Esophagus (tissue), 2 donors: ENCODE measurements at regions not wholly inside any gene's neighbourhood (a gene's known extent, or its start where the extent isn't known, plus 50 kb on each side); places are given as distances from the start of the nearest gene placed in this dataset.

Experiments
- H3K27ac ChIP-seq, 2 donors: one replicate each; pipeline ENCODE4 v1.5.1; 2013; ENCODE audit warnings: low read depth in 2 of 2, mild to moderate bottlenecking in 2 of 2, inconsistent platforms in 1 of 2, low read length in 1 of 2, moderate library complexity in 1 of 2
- H3K27me3 ChIP-seq, 2 donors: one replicate each; pipeline ENCODE4 v1.6.1; 2013; ENCODE audit warnings: low read length in 2 of 2, control low read depth in 1 of 2, mild to moderate bottlenecking in 1 of 2; ENCODE audit not compliant: insufficient read depth in 2 of 2, control insufficient read depth in 1 of 2
- H3K36me3 ChIP-seq, 2 donors: one replicate each; pipeline ENCODE4 v1.6.1; 2013; ENCODE audit warnings: low read length in 1 of 2; ENCODE audit not compliant: control insufficient read depth in 2 of 2, insufficient read depth in 2 of 2
- H3K4me1 ChIP-seq, 2 donors: one replicate each; pipeline ENCODE4 v1.6.1; 2013; ENCODE audit warnings: low read length in 1 of 2; ENCODE audit not compliant: control insufficient read depth in 2 of 2, insufficient read depth in 2 of 2
- H3K4me3 ChIP-seq, 2 donors: one replicate each; pipeline ENCODE4 v1.5.1; 2013; ENCODE audit warnings: low read length in 2 of 2, mild to moderate bottlenecking in 2 of 2, low read depth in 1 of 2, moderate library complexity in 1 of 2
- H3K9me3 ChIP-seq, 2 donors: one replicate each; pipeline ENCODE4 v1.6.1; 2013; ENCODE audit warnings: mild to moderate bottlenecking in 2 of 2, low read depth in 1 of 2, low read length in 1 of 2, moderate library complexity in 1 of 2; ENCODE audit not compliant: control insufficient read depth in 2 of 2, insufficient read depth in 1 of 2
- WGBS, 2 donors: extraction: QIAGEN DNeasy Blood & Tissue Kit; methylation state at CpG; one replicate each; pipeline ENCODE4 v1.1.7; 2013; 5-methylcytosine and 5-hydroxymethylcytosine counted together
- donor health status: healthy with polysubstance abuse.
- donor health status: Bipolar disorder and iron deficiency.

DNA sequence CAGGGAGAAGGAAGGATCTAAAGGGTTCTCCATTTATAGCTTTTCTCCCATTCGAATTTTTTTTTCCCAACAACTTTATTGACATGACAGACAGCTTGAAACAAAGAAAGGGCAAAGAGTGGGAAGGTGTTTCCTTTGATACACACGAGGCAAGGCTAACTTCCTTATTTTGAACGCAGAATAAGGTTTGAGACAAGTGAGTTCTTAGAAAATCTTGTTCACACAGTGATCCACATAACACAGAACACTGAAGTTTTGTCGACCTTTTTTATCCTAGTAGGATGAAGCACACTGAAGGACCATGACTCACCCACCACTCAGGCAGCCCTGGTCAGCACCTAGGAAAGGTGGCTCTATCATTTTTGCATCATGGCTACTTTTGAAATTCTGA is 425.8 kb upstream of the MDFIC2 start:
- H3K4me1 ChIP-seq = no peaks in the 10 kb centered on the region
- 41% methylated on average over 4 of the region's 4 CpGs for WGBS, 2 donors
- H3K36me3 ChIP-seq = no peaks in the 10 kb centered on the region
- no peak overlapping the region for H3K27ac ChIP-seq
- no peaks in the 10 kb centered on the region for H3K9me3 ChIP-seq
- H3K27me3 ChIP-seq = no peaks in the 10 kb centered on the region
- no peak overlapping the region for H3K4me3 ChIP-seq

DNA sequence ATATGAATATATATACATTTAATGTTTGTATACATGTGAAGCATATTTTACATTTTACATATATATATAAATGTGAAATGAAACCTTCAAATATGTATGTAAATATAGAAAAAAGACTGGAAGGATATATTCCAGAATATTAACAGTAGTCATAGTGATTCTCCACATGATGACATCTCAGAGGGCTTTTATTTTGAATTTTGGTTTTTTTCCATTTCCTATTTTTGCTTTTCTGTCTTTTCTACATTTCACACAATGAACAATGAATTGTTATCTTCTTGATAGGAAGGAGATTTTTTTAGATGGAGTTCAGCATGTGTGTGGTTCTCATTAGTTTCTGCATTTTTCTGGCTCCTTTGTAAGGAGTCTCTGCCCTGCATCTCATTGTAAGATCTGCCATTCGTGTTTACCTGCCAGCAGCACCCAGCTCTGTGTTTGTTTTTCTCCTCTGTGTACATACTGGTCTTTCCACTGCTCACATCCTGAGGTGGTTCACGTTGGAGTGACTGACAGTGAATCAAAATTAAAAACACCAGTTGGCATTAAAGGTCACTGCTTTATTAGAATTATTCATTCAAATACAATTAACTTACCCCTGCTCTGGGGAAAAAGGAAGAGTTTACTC is 425.3 kb upstream of the MDFIC2 start:
- Histone ChIP-seq H3K4me1 (no peaks in the 10 kb centered on the region), H3K4me3 (no peak overlapping the region), H3K27ac (no peak overlapping the region), H3K36me3 (no peaks in the 10 kb centered on the region), H3K9me3 (no peaks in the 10 kb centered on the region), H3K27me3 (no peaks in the 10 kb centered on the region)
- 19 to 21% methylated on average over 2 of the region's 2 CpGs for WGBS, 2 donors

DNA sequence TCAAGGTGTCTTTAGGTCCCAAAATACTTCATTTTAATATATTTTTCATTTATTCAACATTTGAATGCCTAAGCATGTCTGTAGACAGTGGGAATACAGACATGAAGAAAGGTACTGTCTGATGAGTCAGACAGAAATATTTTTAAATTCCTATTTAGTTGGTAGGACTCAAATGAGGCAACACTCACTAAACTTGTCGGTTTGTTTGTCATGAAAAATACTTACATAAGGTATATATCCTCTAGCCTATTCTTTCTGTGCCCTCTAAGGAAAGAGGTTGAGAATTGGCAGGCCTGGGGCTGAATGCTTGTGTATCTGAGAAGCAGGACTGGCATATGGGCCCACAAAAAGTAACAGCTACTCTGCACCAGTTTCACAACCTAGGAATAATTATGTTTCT is 423.6 kb upstream of the MDFIC2 start:
- Histone ChIP-seq H3K4me3 (no peak overlapping the region), H3K27ac (no peak overlapping the region), H3K36me3 (no peaks in the 10 kb centered on the region), H3K9me3 (no peaks in the 10 kb centered on the region), H3K4me1 (no peaks in the 10 kb centered on the region), H3K27me3 (no peaks in the 10 kb centered on the region)
- 47 to 67% methylated on average over 1 of the region's 1 CpG for WGBS, 2 donors

DNA sequence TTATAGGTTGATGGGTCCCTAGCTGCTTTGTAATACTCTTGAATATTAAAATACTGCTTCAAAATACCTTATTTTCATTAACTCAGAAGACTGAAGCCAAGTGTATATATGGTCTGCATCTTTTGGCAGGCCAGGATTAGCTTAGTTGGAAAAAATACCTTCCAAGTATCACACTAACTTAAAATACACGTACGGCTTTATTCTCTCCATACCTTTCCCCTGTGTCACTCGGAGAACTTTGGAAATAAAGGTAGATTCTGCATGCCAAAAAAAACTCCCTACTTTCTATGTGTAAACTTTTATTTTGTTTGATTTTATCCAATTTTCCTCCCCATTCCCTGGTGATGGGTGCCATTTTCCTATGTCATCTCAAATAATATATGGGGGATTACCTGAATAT is 422.3 kb upstream of the MDFIC2 start:
- Histone ChIP-seq H3K27ac (no peak overlapping the region), H3K36me3 (no peaks in the 10 kb centered on the region), H3K4me3 (no peak overlapping the region), H3K9me3 (no peaks in the 10 kb centered on the region), H3K4me1 (no peaks in the 10 kb centered on the region), H3K27me3 (no peaks in the 10 kb centered on the region)
- 93 to 96% methylated on average over 3 of the region's 3 CpGs for WGBS, 2 donors

DNA sequence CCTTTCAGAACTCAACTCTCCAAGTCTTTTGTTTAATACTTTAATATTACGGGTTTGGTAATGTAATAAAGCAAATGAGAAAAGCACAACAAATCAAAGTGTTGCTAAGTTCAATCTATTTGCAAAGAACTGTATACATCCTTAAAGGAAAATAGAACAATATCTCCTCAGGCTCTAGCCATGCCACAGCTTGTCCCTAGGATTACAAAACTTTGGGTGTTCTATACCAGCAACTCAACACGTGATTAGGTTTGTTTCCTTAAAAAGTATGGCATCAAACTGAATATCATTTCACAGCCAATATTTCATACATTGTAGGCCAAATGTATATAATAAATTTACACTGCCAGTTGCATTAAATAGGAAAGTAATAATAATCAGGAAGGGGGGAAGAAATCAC is 418.6 kb upstream of the MDFIC2 start:
- Histone ChIP-seq H3K4me1 (no peaks in the 10 kb centered on the region), H3K9me3 (no peaks in the 10 kb centered on the region), H3K27me3 (no peaks in the 10 kb centered on the region), H3K27ac (no peak overlapping the region), H3K36me3 (no peaks in the 10 kb centered on the region), H3K4me3 (no peak overlapping the region)
- WGBS, 2 donors = 60 to 71% methylated on average over 2 of the region's 2 CpGs

DNA sequence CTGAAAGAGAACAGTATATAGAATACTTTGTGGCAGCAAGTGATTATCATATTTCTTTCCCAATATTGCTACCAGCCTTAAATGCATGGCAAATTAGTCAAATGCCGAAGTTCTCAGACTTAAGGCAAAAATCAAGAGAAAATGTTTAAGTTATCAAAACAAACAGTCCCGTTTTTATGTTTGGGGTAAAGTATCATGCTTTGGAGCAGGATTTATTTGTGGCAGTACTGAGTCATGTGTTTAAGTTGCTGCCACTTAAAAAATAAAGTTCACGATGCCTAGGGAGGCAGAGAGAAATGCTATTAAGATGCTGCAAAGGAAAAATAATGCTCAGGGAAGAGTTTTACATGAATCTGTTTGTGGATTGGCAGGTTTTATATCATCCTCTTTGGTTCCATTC is 417.4 kb upstream of the MDFIC2 start:
- WGBS, 2 donors = 75 to 81% methylated on average over 3 of the region's 3 CpGs
- no peak overlapping the region for H3K27ac ChIP-seq
- H3K36me3 ChIP-seq = no peaks in the 10 kb centered on the region
- no peaks in the 10 kb centered on the region for H3K9me3 ChIP-seq
- no peak overlapping the region for H3K4me3 ChIP-seq
- H3K27me3 ChIP-seq = no peaks in the 10 kb centered on the region
- no peaks in the 10 kb centered on the region for H3K4me1 ChIP-seq

DNA sequence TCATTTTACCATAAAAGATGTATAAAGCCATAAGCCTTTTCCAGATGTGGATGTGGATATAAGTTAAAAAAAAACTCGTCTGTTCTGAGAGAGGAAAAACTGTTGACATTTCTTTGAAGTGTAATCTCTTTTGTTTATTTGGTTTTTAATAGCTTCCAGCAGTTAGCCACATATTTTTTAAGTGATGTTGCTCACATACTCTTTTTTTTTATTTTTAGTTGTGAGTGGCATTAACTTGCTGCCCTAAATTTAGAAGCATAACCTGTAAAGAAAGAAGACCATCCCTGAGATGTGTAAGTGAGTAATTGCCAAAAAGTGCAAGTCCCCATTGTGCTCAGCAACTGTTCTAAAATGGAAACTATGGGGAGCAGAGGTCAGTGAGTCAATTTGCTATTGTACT is 415.9 kb upstream of the MDFIC2 start:
- Histone ChIP-seq H3K9me3 (no peaks in the 10 kb centered on the region), H3K27ac (no peak overlapping the region), H3K36me3 (no peaks in the 10 kb centered on the region), H3K4me3 (no peak overlapping the region), H3K27me3 (no peaks in the 10 kb centered on the region), H3K4me1 (no peaks in the 10 kb centered on the region)
- 18 to 22% methylated on average over 1 of the region's 1 CpG for WGBS, 2 donors

DNA sequence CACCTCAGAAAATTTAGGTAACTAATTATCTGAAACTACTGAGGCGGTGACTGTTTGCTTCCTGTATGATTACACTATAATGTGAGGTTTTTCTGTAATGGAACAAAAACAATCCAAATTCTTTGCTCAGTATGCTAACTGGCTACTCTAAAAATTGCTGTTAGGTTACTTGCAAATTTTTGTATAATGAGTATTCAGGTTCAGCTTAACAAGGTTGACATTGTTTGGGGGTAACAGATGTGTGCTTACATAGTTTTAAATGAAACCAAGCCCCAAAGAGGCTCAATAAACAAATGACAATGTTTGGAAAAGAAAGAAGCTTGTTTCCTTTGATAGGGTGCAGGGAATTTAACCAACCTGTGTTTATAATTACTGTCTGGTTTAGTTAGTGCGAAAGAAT is 414.5 kb upstream of the MDFIC2 start:
- H3K4me3 ChIP-seq = no peak overlapping the region
- 85 to 91% methylated on average over 2 of the region's 2 CpGs for WGBS, 2 donors
- H3K27me3 ChIP-seq = no peaks in the 10 kb centered on the region
- H3K36me3 ChIP-seq = no peaks in the 10 kb centered on the region
- no peak overlapping the region for H3K27ac ChIP-seq
- H3K9me3 ChIP-seq = no peaks in the 10 kb centered on the region
- no peaks in the 10 kb centered on the region for H3K4me1 ChIP-seq

DNA sequence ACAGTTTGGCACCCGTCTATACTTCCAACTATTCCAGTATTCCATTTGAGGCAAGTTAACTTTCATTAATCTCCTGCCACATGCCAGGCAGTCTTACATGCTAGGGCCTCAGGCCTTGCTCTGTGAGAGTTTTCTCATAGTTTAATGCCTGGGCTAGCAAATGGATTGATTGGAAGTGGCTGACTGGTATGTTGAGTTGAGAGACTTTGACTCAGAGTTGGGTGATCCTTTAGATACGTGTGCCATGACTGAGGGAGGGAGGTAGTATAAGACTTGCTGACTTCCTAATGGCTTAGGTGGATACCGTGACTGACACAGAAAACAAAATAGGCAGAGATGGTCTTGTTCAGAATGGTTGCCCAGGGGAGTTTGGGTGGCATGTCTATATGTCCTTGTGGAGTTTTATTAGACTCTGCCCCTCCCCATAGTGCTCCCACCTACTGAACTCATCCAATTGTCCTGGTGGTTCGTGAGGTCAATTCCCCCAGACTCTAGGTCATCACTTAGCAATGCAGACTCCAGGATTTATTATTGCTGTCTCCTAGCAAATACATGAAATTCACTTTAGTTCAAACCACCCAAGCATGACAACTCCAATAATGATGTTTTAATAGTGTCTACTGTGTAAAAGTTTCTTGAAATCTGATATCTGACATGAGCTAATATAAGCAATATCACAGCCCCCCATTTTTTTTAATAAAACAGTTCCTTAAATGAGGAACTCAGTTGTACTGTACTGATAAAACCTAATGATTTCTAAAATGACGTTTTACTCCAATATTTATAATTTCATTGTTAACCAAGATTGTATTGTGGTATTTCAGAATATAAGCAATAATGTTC is 413.9 kb upstream of the MDFIC2 start:
- H3K27me3 ChIP-seq = no peaks in the 10 kb centered on the region
- WGBS, 2 donors = 81% methylated on average over 5 of the region's 5 CpGs
- H3K9me3 ChIP-seq = no peaks in the 10 kb centered on the region
- H3K4me1 ChIP-seq = no peaks in the 10 kb centered on the region
- no peak overlapping the region for H3K4me3 ChIP-seq
- no peaks in the 10 kb centered on the region for H3K36me3 ChIP-seq
- no peak overlapping the region for H3K27ac ChIP-seq

DNA sequence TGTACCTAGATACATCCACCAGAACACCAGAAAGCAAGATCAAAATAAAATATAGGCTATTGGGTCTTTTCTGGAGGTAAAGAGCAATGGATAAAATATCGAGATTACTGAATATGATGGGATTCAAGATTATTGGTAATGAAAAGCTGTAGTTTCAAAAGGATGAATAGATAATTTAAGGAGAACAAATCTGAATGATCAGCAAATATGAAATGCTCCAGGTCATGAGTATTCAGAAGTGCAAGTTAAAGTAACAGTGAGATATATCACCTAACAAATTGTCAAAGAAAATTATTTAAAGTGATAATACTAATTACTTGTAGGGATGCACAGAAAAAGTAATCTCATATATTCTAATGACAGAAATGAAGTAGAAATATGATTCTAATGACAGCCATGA is 409.6 kb upstream of the MDFIC2 start:
- no peaks in the 10 kb centered on the region for H3K4me1 ChIP-seq
- WGBS, 2 donors = 87 to 89% methylated on average over 1 of the region's 1 CpG
- H3K36me3 ChIP-seq = no peaks in the 10 kb centered on the region
- no peak overlapping the region for H3K27ac ChIP-seq
- H3K4me3 ChIP-seq = no peak overlapping the region
- H3K27me3 ChIP-seq = no peaks in the 10 kb centered on the region
- H3K9me3 ChIP-seq = no peaks in the 10 kb centered on the region
